Upper lobe of left lung (tissue), 4 donors: ENCODE measurements at regions not wholly inside any gene's neighbourhood (a gene's known extent, or its start where the extent isn't known, plus 50 kb on each side); places are given as distances from the start of the nearest gene placed in this dataset.

ENCODE experiments used
- CTCF ChIP-seq, 6 experiments: fragments of 450-650 bp in 4 of 6; fragments of 200-600 bp in 2 of 6; sonication (generic) in 2 of 6; IDR thresholded peaks; one replicate each; pipeline ENCODE4 v1.5.1; 2016 to 2019; ENCODE audit warnings: antibody characterized with exemption in 6 of 6
- POLR2AphosphoS5 ChIP-seq, 2 donors: sonication (generic); formaldehyde crosslinking; IDR thresholded peaks; one replicate each; pipeline ENCODE4 v1.5.1; 2017; ENCODE audit warnings: antibody characterized with exemption in 2 of 2

- peak in 3 of 6 experiments; percentile 16 to 46 (median 17) for TF ChIP-seq CTCF (IDR thresholded peaks at IDR 0.05)
- peak in 1 of 2 donors; percentile 22 for TF ChIP-seq POLR2AphosphoS5 (IDR thresholded peaks at IDR 0.05)
These were observed 68.4 kb upstream of the ARHGEF7 start for GRCh38 chr13:111046590-111047141.
